ENCODE measurements at regions not wholly inside any gene's neighbourhood (a gene's known extent, or its start where the extent isn't known, plus 50 kb on each side); places are given as distances from the start of the nearest gene placed in this dataset.

DNA sequence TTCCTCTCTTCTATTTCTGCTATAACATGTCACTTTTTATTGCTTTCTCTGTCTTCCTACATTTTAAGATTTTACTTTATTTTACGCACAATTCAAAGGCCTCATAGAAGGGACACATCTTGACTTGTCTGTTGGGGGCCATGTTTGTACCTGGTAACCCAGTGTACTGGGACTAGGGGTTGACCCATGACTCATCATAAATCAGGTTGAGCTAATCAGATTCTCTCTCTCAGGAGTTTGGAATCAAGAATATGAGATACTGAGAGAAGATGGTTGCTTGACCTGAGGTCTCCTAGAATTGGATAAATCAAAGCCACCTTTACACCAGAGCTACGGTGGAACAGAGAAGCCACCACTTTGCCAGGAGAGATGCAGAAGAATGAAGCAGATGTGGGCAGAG is 153.0 kb downstream of the UXS1 start:
- H3K79me2 ChIP-seq (ENCODE audit: control insufficient read depth, insufficient read depth, low read length, unreplicated experiment), result no peaks in the 10 kb centered on the region
- no peak overlapping the region for H3K4me3 ChIP-seq (ENCODE audit: low read depth, low read length)
- H3K27ac ChIP-seq (ENCODE audit: low read depth, low read length), result no peak overlapping the region
- H3K36me3 ChIP-seq (ENCODE audit: insufficient read depth, low read length), result no peaks in the 10 kb centered on the region
- peaks cover 24% of the 10 kb centered on the region for H3K27me3 ChIP-seq (ENCODE audit: insufficient read depth, low read length)
- no peaks in the 10 kb centered on the region for H3K4me1 ChIP-seq (ENCODE audit: control insufficient read depth, insufficient read depth, low read length, unreplicated experiment)
- no peak overlapping the region for H2AFZ ChIP-seq (ENCODE audit: low read length, unreplicated experiment)

DNA sequence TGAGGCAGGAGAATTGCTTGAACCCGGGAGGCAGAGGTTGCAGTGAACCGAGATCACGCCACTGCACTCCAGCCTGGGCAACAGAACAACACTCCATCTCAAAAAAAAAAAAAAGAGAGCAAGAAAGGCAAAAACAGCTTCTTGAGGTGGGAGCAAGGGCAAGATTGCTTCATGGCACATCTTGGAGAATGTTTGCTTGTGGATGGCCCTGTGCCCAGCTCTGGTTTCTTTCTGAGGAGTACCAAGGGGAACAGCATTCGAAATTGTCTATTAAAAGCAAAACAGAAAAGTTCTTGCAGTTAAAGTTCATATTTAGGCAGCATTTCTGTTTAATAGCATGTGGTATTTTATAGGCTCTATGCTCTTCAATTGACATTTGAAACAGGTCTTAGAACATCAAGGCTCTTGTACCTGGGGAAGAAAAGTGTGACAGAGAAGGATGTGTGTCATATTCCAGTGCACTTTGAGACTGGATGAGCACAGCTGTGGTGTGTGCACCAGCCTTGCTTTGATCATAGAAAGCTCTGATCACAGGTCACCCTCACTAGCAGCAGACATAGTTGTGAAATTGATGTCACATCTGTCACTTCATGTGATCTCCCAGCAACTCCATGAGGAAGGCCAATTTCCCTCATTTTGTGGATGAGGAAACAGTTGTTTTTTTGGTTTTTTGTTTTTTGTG is 154.3 kb downstream of the UXS1 start:
- H3K27ac ChIP-seq (ENCODE audit: low read depth, low read length), result no peak overlapping the region
- peaks cover 30% of the 10 kb centered on the region for H3K27me3 ChIP-seq (ENCODE audit: insufficient read depth, low read length)
- H3K79me2 ChIP-seq (ENCODE audit: control insufficient read depth, insufficient read depth, low read length, unreplicated experiment), result no peaks in the 10 kb centered on the region
- no peaks in the 10 kb centered on the region for H3K4me1 ChIP-seq (ENCODE audit: control insufficient read depth, insufficient read depth, low read length, unreplicated experiment)
- H2AFZ ChIP-seq (ENCODE audit: low read length, unreplicated experiment), result no peak overlapping the region
- H3K36me3 ChIP-seq (ENCODE audit: insufficient read depth, low read length), result no peaks in the 10 kb centered on the region
- H3K4me3 ChIP-seq (ENCODE audit: low read depth, low read length), result no peak overlapping the region

DNA sequence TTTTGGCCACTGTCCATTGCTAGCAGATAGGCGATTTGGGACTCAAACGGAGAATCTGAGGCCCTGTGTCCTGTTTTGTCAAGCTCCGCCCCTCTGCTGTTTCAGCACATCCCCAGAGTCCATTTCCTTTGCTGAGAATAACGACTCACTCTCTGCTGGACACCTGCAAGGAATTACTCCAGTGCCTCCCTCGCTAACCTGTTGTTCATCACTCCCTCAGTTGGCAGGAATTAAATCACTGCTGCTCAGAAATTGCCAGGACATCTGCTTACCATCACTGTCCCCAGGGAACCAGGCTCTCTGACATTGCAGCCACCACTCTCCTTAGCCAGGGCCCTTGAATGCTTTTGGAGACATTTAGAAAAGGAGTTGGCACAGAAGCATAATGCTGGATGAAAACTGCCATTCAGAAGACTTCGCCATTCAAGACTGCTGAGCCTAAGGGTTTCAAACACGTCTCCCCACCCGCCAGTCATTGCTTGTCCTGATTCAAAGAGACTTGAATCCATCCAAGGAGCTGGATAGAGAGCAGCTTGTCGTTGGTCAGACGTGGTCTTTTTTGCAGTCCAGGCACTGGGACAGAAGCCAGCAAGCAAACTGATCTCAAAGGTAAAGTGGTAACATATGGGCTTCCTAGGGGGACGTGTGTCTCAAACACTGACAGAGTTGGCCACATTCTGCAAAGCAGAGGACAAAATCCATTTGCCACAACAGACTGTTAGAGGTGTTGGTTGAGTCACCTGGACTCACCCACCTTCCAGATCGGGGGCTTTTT is 155.3 kb downstream of the UXS1 start:
- Histone ChIP-seq H3K27me3 (ENCODE audit: insufficient read depth, low read length) (peaks cover 30% of the 10 kb centered on the region), H3K4me3 (ENCODE audit: low read depth, low read length) (no peak overlapping the region), H3K79me2 (ENCODE audit: control insufficient read depth, insufficient read depth, low read length, unreplicated experiment) (no peaks in the 10 kb centered on the region), H3K27ac (ENCODE audit: low read depth, low read length) (no peak overlapping the region), H2AFZ (ENCODE audit: low read length, unreplicated experiment) (no peak overlapping the region), H3K4me1 (ENCODE audit: control insufficient read depth, insufficient read depth, low read length, unreplicated experiment) (no peaks in the 10 kb centered on the region), H3K36me3 (ENCODE audit: insufficient read depth, low read length) (no peaks in the 10 kb centered on the region)

DNA sequence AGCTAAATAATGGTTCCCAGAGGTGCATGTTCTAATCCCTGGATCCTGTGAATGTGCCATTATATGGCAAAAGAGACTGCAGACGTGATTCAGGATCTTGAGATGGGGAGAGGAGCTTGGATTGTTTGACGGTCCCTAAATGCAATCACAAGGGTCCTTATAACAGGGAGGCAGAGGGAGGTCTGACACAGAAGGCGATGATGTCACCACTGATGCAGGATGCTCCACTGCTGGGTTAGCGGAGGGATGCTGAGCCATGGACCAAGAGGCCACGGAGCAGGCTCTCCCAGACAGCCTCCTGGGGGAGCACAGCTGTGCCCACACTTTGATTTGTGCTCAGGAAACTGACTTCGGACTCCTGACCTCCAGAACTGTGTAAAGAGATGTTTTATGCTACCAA is 156.2 kb downstream of the UXS1 start:
- no peak overlapping the region for H2AFZ ChIP-seq (ENCODE audit: low read length, unreplicated experiment)
- H3K4me1 ChIP-seq (ENCODE audit: control insufficient read depth, insufficient read depth, low read length, unreplicated experiment), result no peaks in the 10 kb centered on the region
- H3K4me3 ChIP-seq (ENCODE audit: low read depth, low read length), result no peak overlapping the region
- no peaks in the 10 kb centered on the region for H3K79me2 ChIP-seq (ENCODE audit: control insufficient read depth, insufficient read depth, low read length, unreplicated experiment)
- no peaks in the 10 kb centered on the region for H3K36me3 ChIP-seq (ENCODE audit: insufficient read depth, low read length)
- H3K27me3 ChIP-seq (ENCODE audit: insufficient read depth, low read length), result peaks cover 30% of the 10 kb centered on the region
- no peak overlapping the region for H3K27ac ChIP-seq (ENCODE audit: low read depth, low read length)

DNA sequence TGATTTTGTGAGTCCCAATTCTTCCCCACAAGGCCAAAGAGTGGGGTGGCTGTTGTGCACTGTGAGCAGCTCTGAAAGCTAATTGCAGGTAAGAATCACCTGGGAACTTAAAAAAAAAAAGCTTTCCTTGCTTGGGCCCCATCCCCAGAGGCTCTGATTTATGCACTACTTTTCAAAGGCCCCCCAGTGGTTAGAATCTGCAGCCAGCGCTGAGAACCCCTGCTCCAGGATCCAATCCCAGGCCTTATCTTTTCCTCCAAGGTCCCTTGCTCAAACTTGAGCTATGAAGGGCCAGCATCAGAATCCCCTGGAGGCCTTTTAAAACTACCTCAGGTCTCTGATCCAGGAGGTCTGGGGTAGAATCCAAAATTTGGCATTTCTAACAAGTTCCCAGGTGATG is 156.8 kb downstream of the UXS1 start:
- Histone ChIP-seq H3K4me3 (ENCODE audit: low read depth, low read length) (no peak overlapping the region), H3K27ac (ENCODE audit: low read depth, low read length) (no peak overlapping the region), H3K4me1 (ENCODE audit: control insufficient read depth, insufficient read depth, low read length, unreplicated experiment) (no peaks in the 10 kb centered on the region), H3K79me2 (ENCODE audit: control insufficient read depth, insufficient read depth, low read length, unreplicated experiment) (no peaks in the 10 kb centered on the region), H3K36me3 (ENCODE audit: insufficient read depth, low read length) (no peaks in the 10 kb centered on the region), H3K27me3 (ENCODE audit: insufficient read depth, low read length) (peaks cover 30% of the 10 kb centered on the region), H2AFZ (ENCODE audit: low read length, unreplicated experiment) (no peak overlapping the region)

- Histone ChIP-seq H3K27ac (ENCODE audit: low read depth, low read length) (no peak overlapping the region), H3K36me3 (ENCODE audit: insufficient read depth, low read length) (no peaks in the 10 kb centered on the region), H2AFZ (ENCODE audit: low read length, unreplicated experiment) (no peak overlapping the region), H3K4me3 (ENCODE audit: low read depth, low read length) (no peak overlapping the region), H3K4me1 (ENCODE audit: control insufficient read depth, insufficient read depth, low read length, unreplicated experiment) (peaks cover 5% of the 10 kb centered on the region), H3K79me2 (ENCODE audit: control insufficient read depth, insufficient read depth, low read length, unreplicated experiment) (no peaks in the 10 kb centered on the region), H3K27me3 (ENCODE audit: insufficient read depth, low read length) (peaks cover 24% of the 10 kb centered on the region)
Observed at GRCh38 chr2:106034325-106034724, 159.8 kb downstream of the UXS1 start.

GRCh38 chr2:106032676-106033075 is 161.4 kb downstream of the UXS1 start:
- Histone ChIP-seq H2AFZ (ENCODE audit: low read length, unreplicated experiment) (no peak overlapping the region), H3K4me1 (ENCODE audit: control insufficient read depth, insufficient read depth, low read length, unreplicated experiment) (peaks cover 5% of the 10 kb centered on the region), H3K27ac (ENCODE audit: low read depth, low read length) (no peak overlapping the region), H3K79me2 (ENCODE audit: control insufficient read depth, insufficient read depth, low read length, unreplicated experiment) (no peaks in the 10 kb centered on the region), H3K4me3 (ENCODE audit: low read depth, low read length) (no peak overlapping the region), H3K27me3 (ENCODE audit: insufficient read depth, low read length) (peaks cover 22% of the 10 kb centered on the region), H3K36me3 (ENCODE audit: insufficient read depth, low read length) (no peaks in the 10 kb centered on the region)

- peaks cover 5% of the 10 kb centered on the region for H3K4me1 ChIP-seq (ENCODE audit: control insufficient read depth, insufficient read depth, low read length, unreplicated experiment)
- H3K27me3 ChIP-seq (ENCODE audit: insufficient read depth, low read length), result peaks cover 9% of the 10 kb centered on the region; the same call in 1 of the 2 replicates
- H2AFZ ChIP-seq (ENCODE audit: low read length, unreplicated experiment), result no peak overlapping the region
- H3K27ac ChIP-seq (ENCODE audit: low read depth, low read length), result no peak overlapping the region
- no peaks in the 10 kb centered on the region for H3K79me2 ChIP-seq (ENCODE audit: control insufficient read depth, insufficient read depth, low read length, unreplicated experiment)
- no peaks in the 10 kb centered on the region for H3K36me3 ChIP-seq (ENCODE audit: insufficient read depth, low read length)
- no peak overlapping the region for H3K4me3 ChIP-seq (ENCODE audit: low read depth, low read length)
Observed at GRCh38 chr2:106030287-106031268, 163.5 kb downstream of the UXS1 start.

DNA sequence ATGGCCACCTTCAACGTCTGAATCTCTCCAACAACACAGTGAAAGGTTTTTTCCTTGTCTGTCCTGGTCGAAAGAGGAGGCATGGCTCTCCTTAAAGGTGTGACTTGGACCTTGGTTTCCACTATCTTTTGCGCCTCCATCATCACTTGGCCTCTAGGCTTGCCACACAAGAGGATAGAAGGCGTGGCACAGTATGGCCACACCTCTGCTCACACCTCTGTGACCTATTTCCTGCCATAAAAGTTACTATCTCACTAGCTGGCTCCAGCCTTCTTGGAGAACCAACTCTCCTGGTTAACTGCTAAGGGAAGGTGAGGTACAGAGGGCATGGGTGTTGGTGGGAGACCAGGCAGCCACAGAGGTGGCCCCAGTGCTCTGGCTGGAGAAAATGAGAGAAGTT is 165.9 kb downstream of the UXS1 start:
- Histone ChIP-seq H3K79me2 (ENCODE audit: control insufficient read depth, insufficient read depth, low read length, unreplicated experiment) (no peaks in the 10 kb centered on the region), H2AFZ (ENCODE audit: low read length, unreplicated experiment) (no peak overlapping the region), H3K27me3 (ENCODE audit: insufficient read depth, low read length) (peaks cover 22% of the 10 kb centered on the region; the same call in 1 of the 2 replicates), H3K36me3 (ENCODE audit: insufficient read depth, low read length) (no peaks in the 10 kb centered on the region), H3K27ac (ENCODE audit: low read depth, low read length) (no peak overlapping the region), H3K4me1 (ENCODE audit: control insufficient read depth, insufficient read depth, low read length, unreplicated experiment) (peaks cover 5% of the 10 kb centered on the region), H3K4me3 (ENCODE audit: low read depth, low read length) (no peak overlapping the region)

All from ACC112 (cell line).